Epithelial cell of esophagus (primary cell): ENCODE measurements at regions not wholly inside any gene's neighbourhood (a gene's known extent, or its start where the extent isn't known, plus 50 kb on each side); places are given as distances from the start of the nearest gene placed in this dataset.

Experiments used
- DNase-seq: peaks from one replicate; pipeline ENCODE4 v3.0.0; 2010; ENCODE audit warnings: low read depth
- H3K4me3 ChIP-seq: 2 replicates; pipeline ENCODE4 v1.5.1; 2011; ENCODE audit warnings: mild to moderate bottlenecking, low read length, control low read depth
- CTCF ChIP-seq: IDR thresholded peaks from 2 replicates; pipeline ENCODE4 v1.5.1; 2011; ENCODE audit warnings: low read depth, mild to moderate bottlenecking, low read length, control low read depth, inconsistent platforms; ENCODE audit not compliant: insufficient read depth; ENCODE audit errors: missing control alignments

- no peak overlapping the region for H3K4me3 ChIP-seq
- no peak for TF ChIP-seq CTCF
- DNase-seq: no peak
Measured at GRCh38 chr7:67825356-67825755, 828.7 kb downstream of the TYW1 start.

- TF ChIP-seq CTCF: no peak
- no peak for DNase-seq
- no peak overlapping the region for H3K4me3 ChIP-seq
Measured at GRCh38 chr7:67841896-67842295, 845.3 kb downstream of the TYW1 start.

- TF ChIP-seq CTCF: no peak
- no peak for DNase-seq
- H3K4me3 ChIP-seq: no peak overlapping the region
Measured at GRCh38 chr7:67842571-67842970, 845.9 kb downstream of the TYW1 start.

- TF ChIP-seq CTCF: no peak
- H3K4me3 ChIP-seq: no peak overlapping the region
- DNase-seq: no peak
Measured at GRCh38 chr7:67843001-67843565, 846.5 kb downstream of the TYW1 start.

GRCh38 chr7:67843615-67844014, 847.0 kb downstream of the TYW1 start:
- H3K4me3 ChIP-seq: no peak overlapping the region
- no peak for DNase-seq
- no peak for TF ChIP-seq CTCF

GRCh38 chr7:67847092-67847787, 850.6 kb downstream of the TYW1 start:
- no peak overlapping the region for H3K4me3 ChIP-seq
- TF ChIP-seq CTCF: no peak
- DNase-seq: no peak
